IPS DF 6.9 (cell line): ENCODE measurements at regions not wholly inside any gene's neighbourhood (a gene's known extent, or its start where the extent isn't known, plus 50 kb on each side); places are given as distances from the start of the nearest gene placed in this dataset.

ENCODE experiments used
- DNase-seq: peaks from one replicate; pipeline ENCODE4 v3.0.0-alpha.2; 2013; ENCODE audit warnings: low read depth, low spot score
- H3K27ac ChIP-seq: one replicate; pipeline ENCODE4 v1.5.1; 2013; ENCODE audit warnings: low read length, control low read depth
- H3K27me3 ChIP-seq: 2 replicates; pipeline ENCODE4 v1.6.1; 2013; ENCODE audit warnings: mild to moderate bottlenecking, low read length; ENCODE audit not compliant: control insufficient read depth, insufficient read depth
- H3K36me3 ChIP-seq: 2 replicates; pipeline ENCODE4 v1.6.1; 2013; ENCODE audit warnings: low read length; ENCODE audit not compliant: control insufficient read depth, insufficient read depth
- H3K4me1 ChIP-seq: 2 replicates; pipeline ENCODE4 v1.6.1; 2013; ENCODE audit warnings: low read length; ENCODE audit not compliant: control insufficient read depth, insufficient read depth
- H3K4me3 ChIP-seq: 2 replicates; pipeline ENCODE4 v1.5.1; 2013; ENCODE audit warnings: mild to moderate bottlenecking, low read length
- H3K9me3 ChIP-seq: 2 replicates; pipeline ENCODE4 v1.6.1; 2013; ENCODE audit warnings: low read length, inconsistent platforms; ENCODE audit not compliant: control insufficient read depth, insufficient read depth
- WGBS: extraction: QIAGEN DNeasy Blood & Tissue Kit; methylation state at CpG from one replicate; pipeline ENCODE4 v1.1.7; 2013; ENCODE audit warnings: mixed read lengths, missing lambda C conversion rate; ENCODE audit not compliant: insufficient read length, insufficient coverage; 5-methylcytosine and 5-hydroxymethylcytosine counted together

DNA sequence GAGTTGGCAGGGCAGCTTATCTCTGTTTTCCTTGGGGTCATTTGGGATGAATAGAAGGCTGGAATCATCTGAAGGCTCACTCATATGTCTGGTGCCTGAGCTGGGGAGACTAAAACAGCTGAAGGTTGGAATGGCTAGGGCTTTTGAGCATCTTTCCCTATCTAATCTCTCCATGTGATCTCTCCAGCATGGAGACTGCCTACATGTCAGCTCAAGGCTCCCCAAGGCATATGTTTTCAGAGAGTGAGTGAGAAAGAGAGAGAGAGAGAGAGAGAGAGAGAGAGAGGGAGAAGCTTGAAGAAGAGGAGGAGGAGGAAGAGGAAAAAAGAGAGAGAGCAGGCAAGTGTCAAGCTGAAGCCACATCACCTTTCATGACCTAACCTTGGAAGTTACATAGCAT, 143.4 kb downstream of the EBLN2 start:
- Histone ChIP-seq H3K27me3 (no peaks in the 10 kb centered on the region), H3K27ac (no peak overlapping the region), H3K9me3 (no peaks in the 10 kb centered on the region), H3K4me3 (no peak overlapping the region), H3K4me1 (no peaks in the 10 kb centered on the region), H3K36me3 (no peaks in the 10 kb centered on the region)
- DNase-seq, result no peak

DNA sequence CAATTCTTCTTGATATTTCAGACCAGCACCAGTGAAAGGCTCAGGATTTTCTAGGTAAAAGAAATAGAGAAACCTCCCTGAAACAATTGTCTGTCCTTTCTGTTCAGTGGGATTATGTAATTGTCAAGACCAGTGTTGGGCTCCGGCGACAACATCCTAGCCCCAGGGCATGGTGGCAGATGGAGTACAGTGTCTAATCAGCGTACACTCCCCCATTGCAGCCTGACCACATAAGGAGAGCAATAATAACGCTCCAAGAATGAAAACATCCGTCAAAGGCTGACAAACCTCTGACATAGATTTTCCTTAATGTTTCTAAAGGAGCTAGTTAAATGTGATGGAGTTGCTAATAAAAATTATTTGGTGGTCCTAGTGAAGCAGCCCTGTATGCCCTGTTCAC, 144.6 kb downstream of the EBLN2 start:
- H3K27me3 ChIP-seq, result no peaks in the 10 kb centered on the region
- WGBS, result no CpG with 5 or more reads among the region's 5 CpGs
- no peaks in the 10 kb centered on the region for H3K4me1 ChIP-seq
- no peak for DNase-seq
- H3K4me3 ChIP-seq, result no peak overlapping the region
- H3K9me3 ChIP-seq, result no peaks in the 10 kb centered on the region
- H3K27ac ChIP-seq, result no peak overlapping the region
- H3K36me3 ChIP-seq, result no peaks in the 10 kb centered on the region

DNA sequence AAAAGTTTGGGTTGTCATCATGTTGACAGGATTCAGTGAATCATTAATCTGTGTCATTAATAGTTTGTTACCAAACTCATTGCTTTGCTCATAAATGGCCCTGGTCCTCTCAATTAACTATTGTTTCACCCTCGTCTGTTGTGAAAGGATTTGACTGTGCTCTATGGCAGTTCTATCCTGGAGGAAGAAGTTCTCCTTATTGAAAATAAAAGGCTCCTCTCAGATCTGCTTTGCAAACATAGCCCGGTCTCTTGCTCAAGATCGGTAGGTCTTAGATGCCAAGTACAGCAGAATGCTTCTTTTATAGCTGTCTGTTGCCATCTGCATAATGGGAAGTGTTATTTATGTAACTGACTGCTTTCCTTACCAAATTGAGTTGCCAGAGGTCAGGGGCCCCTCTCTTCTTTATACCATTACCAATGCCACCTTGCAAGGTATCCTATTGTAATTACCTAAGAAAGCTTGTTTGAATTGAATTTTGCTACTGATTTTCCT, 146.5 kb downstream of the EBLN2 start:
- Histone ChIP-seq H3K9me3 (no peaks in the 10 kb centered on the region), H3K36me3 (no peaks in the 10 kb centered on the region), H3K4me3 (no peak overlapping the region), H3K27ac (no peak overlapping the region), H3K4me1 (no peaks in the 10 kb centered on the region), H3K27me3 (no peaks in the 10 kb centered on the region)
- no peak for DNase-seq
- no CpG with 5 or more reads among the region's 3 CpGs for WGBS

DNA sequence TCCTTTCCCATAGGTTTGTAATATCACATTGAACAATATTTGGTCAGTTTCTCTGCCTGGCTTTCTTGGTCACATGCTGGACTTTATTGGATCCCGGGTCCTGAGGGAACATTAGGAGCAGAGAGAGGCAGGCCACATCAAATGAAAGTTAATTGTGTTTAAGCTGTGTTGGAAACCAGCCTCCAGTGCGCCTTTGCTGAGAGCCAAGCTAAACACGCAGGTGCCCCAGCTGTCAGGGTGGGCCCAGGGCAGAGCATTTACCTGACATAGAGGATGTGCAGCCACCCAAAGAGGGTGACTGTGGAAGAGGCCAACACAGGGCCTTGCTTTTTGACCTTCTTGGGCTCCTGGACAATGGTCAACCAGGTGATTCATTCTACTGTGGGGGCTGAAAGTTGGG, 149.3 kb downstream of the EBLN2 start:
- Histone ChIP-seq H3K27ac (no peak overlapping the region), H3K4me3 (no peak overlapping the region), H3K36me3 (no peaks in the 10 kb centered on the region), H3K4me1 (no peaks in the 10 kb centered on the region), H3K9me3 (no peaks in the 10 kb centered on the region), H3K27me3 (no peaks in the 10 kb centered on the region)
- DNase-seq, result no peak
- no CpG with 5 or more reads among the region's 3 CpGs for WGBS

DNA sequence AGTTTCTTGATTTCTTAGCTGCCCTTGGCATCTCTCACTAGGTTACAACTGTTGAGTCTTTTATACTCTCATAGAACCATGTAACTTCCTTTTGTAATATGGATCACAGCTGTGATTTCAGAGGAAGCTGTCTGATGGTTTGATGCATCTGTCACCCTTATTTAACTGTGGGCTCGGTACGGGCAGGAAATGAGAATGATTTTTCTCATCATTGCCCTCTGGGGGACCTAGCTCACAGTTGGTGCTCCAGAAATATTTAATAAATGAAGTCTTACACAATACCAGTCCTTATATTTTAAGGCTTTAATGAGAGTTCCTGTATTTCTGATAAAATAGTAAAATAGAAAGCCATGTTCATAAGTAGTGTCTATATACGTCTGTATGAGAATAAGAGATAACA, 151.2 kb downstream of the EBLN2 start:
- H3K27ac ChIP-seq, result no peak overlapping the region
- no peaks in the 10 kb centered on the region for H3K9me3 ChIP-seq
- no peaks in the 10 kb centered on the region for H3K4me1 ChIP-seq
- no CpG with 5 or more reads among the region's 3 CpGs for WGBS
- H3K27me3 ChIP-seq, result no peaks in the 10 kb centered on the region
- H3K36me3 ChIP-seq, result no peaks in the 10 kb centered on the region
- H3K4me3 ChIP-seq, result no peak overlapping the region
- DNase-seq, result no peak

DNA sequence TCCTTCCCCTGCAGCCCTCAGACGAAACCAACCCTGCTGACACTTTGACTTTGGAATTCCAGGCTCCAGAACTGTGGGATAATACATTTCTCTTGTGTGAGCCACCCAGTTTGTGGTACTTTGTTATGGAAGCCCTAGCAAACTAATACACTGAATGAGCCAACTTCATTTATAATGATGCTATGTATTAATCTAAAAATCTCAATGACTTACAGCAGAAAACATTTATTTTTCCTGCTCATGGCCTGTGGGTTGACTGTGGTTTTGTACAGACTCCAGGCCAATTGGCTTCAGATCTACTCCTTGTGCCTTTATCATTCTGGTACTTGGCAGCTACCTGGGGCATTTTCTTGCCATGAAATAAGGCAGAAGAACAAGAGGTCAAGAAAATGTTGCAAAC, 152.4 kb downstream of the EBLN2 start:
- no peak overlapping the region for H3K4me3 ChIP-seq
- WGBS, result no CpG with 5 or more reads among the region's 1 CpG
- DNase-seq, result no peak

DNA sequence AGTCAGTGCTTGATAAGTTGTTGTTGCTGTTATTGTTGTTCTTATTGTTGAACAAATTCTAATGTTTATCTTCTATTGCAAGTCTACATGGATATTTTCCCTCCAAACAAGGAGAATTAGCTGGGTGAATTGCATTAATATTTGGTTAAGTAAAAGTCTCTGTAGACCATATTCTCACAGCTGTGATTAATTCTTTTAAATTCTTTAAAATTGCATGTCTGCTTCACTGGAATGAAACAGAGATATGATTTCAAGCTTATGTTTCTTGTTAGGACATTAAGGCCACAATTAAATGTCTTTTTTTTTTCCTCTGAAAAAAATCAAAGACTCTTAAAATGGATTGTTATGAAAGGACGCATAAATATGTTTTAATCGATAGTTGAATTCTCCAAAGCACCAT, 153.4 kb downstream of the EBLN2 start:
- DNase-seq, result no peak
- H3K27me3 ChIP-seq, result no peaks in the 10 kb centered on the region
- no peak overlapping the region for H3K27ac ChIP-seq
- no peaks in the 10 kb centered on the region for H3K9me3 ChIP-seq
- no peak overlapping the region for H3K4me3 ChIP-seq
- no peaks in the 10 kb centered on the region for H3K36me3 ChIP-seq
- no peaks in the 10 kb centered on the region for H3K4me1 ChIP-seq
- no CpG with 5 or more reads among the region's 2 CpGs for WGBS

More for the DNA sequence above, 152.4 kb downstream of the EBLN2 start:
- Histone ChIP-seq H3K9me3 (no peaks in the 10 kb centered on the region), H3K4me1 (no peaks in the 10 kb centered on the region), H3K27me3 (no peaks in the 10 kb centered on the region), H3K36me3 (no peaks in the 10 kb centered on the region), H3K27ac (no peak overlapping the region)

DNA sequence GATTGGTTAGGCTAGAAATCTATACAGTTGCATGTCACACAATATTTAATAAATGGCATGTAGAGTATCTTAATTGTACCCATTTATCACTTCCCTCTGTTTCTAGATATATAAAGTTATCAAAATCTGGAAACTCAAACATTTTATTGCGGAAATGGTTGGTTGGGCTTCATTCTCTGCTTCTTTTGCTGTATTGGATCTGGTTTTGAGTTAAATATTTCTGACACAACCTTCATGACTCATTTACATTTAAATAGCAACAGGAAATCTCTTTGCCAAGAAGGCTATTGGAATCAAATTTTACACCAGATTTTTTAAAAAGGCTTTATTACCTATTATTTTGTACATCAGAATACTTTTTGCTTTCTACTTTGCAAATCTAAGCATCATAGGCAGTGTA, 153.8 kb downstream of the EBLN2 start:
- Histone ChIP-seq H3K4me1 (no peaks in the 10 kb centered on the region), H3K36me3 (no peaks in the 10 kb centered on the region), H3K27ac (no peak overlapping the region), H3K9me3 (no peaks in the 10 kb centered on the region), H3K4me3 (no peak overlapping the region), H3K27me3 (no peaks in the 10 kb centered on the region)
- no CpG with 5 or more reads among the region's 1 CpG for WGBS
- DNase-seq, result no peak

DNA sequence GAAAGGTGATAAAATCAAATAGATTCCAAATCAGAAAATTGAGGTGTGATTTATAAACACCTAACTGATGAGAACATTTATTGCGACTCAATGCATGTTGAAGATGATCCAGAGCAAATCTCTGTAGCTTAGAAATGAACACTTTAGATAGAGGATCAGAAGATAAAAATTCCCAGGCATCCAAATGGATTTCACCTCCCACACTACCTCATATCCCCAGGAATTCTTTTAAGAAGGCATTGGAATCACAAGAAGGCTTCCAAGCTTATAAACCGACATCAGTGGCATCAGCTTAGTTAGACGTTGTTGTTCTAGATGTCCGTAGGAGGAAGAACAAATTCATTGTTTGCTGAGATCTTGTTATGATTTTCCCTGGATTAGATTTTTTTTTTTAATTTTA, 154.4 kb downstream of the EBLN2 start:
- DNase-seq, result no peak
- H3K4me1 ChIP-seq, result no peaks in the 10 kb centered on the region
- H3K9me3 ChIP-seq, result no peaks in the 10 kb centered on the region
- WGBS, result no CpG with 5 or more reads among the region's 4 CpGs
- no peaks in the 10 kb centered on the region for H3K36me3 ChIP-seq
- no peak overlapping the region for H3K4me3 ChIP-seq
- H3K27me3 ChIP-seq, result no peaks in the 10 kb centered on the region
- H3K27ac ChIP-seq, result no peak overlapping the region

DNA sequence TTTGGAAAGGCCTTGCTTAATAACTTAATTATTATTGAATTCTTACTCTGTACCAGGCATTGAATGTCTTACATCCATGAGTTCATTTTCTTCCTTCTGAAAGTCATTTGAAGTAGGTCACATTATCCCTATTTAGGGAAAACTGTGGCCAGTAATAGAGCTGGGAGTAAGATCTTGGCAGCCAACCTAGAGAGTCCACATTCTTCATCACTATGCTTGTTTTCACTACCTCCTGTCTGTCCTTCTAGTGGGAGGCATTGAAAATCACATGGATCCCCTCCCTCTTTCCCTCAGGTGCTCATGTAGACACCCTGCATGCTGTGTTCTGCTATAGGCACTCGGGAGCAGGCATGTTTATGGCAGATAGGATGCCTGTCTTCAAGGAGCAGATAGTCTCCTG, 154.9 kb downstream of the EBLN2 start:
- WGBS, result no CpG with 5 or more reads among the region's 1 CpG

DNA sequence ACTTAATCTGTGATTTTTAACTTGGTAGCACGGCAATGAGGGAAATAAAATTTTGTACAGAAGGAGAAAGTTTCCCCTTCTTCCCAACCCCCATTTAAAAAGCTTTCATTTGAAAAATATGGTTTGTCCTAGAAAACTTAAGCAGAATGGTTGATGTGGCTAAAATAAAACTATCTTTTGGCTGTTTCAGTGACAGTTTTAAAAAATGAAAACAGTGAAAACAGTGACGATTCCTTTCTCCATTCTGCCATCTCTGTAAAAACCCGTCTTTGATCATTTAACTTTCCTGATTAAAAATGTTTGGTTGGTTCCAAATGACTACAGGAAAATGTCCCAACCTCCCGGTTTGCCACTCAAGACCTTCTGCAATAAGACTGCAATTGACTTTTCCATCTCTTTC, 160.7 kb downstream of the EBLN2 start:
- DNase-seq, result no peak
- WGBS, result no CpG with 5 or more reads among the region's 4 CpGs
- no peaks in the 10 kb centered on the region for H3K4me1 ChIP-seq
- H3K9me3 ChIP-seq, result no peaks in the 10 kb centered on the region
- H3K27ac ChIP-seq, result no peak overlapping the region
- H3K4me3 ChIP-seq, result no peak overlapping the region
- no peaks in the 10 kb centered on the region for H3K36me3 ChIP-seq
- no peaks in the 10 kb centered on the region for H3K27me3 ChIP-seq

More for the DNA sequence above, 154.9 kb downstream of the EBLN2 start:
- no peaks in the 10 kb centered on the region for H3K36me3 ChIP-seq
- no peaks in the 10 kb centered on the region for H3K27me3 ChIP-seq
- no peak for DNase-seq
- no peak overlapping the region for H3K4me3 ChIP-seq
- H3K9me3 ChIP-seq, result no peaks in the 10 kb centered on the region
- no peak overlapping the region for H3K27ac ChIP-seq
- no peaks in the 10 kb centered on the region for H3K4me1 ChIP-seq
